Endothelial cell (in vitro differentiated cells): ENCODE measurements at regions not wholly inside any gene's neighbourhood (a gene's known extent, or its start where the extent isn't known, plus 50 kb on each side); places are given as distances from the start of the nearest gene placed in this dataset.

Source experiments
- DNase-seq: peaks from one replicate; pipeline ENCODE4 v3.0.0; 2021; ENCODE audit warnings: low spot score
- H3K27ac Mint-ChIP-seq: one replicate; pipeline ENCODE4 v1.8.0; 2021; ENCODE audit warnings: mixed read lengths, inconsistent platforms; ENCODE audit not compliant: unreplicated experiment
- H3K27me3 Mint-ChIP-seq: one replicate; pipeline ENCODE4 v1.8.0; 2021; ENCODE audit warnings: mild to moderate bottlenecking, moderate library complexity, mixed read lengths, inconsistent platforms; ENCODE audit not compliant: unreplicated experiment
- H3K36me3 Mint-ChIP-seq: one replicate; pipeline ENCODE4 v1.8.0; 2021; ENCODE audit warnings: mild to moderate bottlenecking, low read depth, mixed read lengths, inconsistent platforms; ENCODE audit not compliant: unreplicated experiment
- H3K4me1 Mint-ChIP-seq: one replicate; pipeline ENCODE4 v1.8.0; 2021; ENCODE audit warnings: mild to moderate bottlenecking, mixed read lengths, inconsistent platforms; ENCODE audit not compliant: unreplicated experiment
- H3K4me3 Mint-ChIP-seq: one replicate; pipeline ENCODE4 v1.8.0; 2021; ENCODE audit warnings: mild to moderate bottlenecking, mixed read lengths, inconsistent platforms; ENCODE audit not compliant: unreplicated experiment
- H3K9me3 Mint-ChIP-seq: one replicate; pipeline ENCODE4 v1.8.0; 2021; ENCODE audit warnings: mixed read lengths, inconsistent platforms; ENCODE audit not compliant: unreplicated experiment
- TF ChIP-seq, protein P1 (sequence below): fragments of 200-600 bp; sonication (generic); IDR thresholded peaks from one replicate; pipeline ENCODE4 v1.5.0; 2021; ENCODE audit warnings: antibody characterized with exemption; ENCODE audit not compliant: unreplicated experiment

DNA sequence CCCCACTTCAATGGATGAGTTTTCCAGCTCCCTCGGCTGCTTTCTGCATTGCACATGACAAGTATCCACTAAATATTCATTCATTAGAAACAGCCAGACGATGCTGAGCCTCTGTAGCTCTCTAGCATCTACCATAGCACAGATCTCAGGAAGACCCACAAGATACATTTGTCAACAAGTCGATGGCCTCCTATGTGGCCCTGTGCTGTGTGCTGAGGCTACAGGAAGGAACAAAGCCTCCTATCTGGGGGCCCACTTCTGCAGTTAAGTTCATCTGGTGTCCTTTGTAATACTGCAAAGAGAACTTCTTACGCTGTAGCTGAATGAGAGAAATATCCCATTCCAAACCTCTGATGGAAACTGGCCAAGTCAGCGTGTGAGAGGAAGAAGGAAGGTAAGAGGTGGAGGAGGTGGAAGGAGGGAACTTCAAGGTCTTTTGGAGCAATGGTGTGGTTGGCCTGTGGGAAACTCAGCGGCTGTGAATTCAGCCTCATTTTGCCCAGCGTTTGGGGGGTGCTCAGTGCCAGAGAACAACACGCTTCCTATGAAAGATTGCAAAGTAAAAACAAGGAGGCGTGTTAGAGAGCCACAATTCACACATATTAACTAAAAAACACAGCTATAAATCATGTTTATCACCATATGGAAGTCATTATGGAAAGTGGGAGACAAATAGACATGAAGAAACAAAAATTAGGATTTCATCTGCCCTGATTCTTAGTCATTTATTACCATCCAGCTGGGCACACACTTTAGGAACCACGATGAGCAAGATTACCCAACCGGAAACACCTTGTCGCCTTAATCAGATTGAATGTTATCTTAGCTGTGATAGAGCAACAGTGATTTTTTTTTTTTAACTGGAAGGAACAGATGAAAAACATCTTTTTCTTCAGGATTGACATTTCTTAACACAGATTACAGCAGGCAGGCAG lies 62.2 kb upstream of the USP6NL start:
- DNase-seq: no peak
- Mint-ChIP-seq H3K36me3 (no peaks in the 10 kb centered on the region), H3K27ac (no peak overlapping the region), H3K4me1 (peaks cover 24% of the 10 kb centered on the region), H3K9me3 (no peaks in the 10 kb centered on the region), H3K4me3 (no peak overlapping the region), H3K27me3 (no peaks in the 10 kb centered on the region)
- TF ChIP-seq, protein P1, sequence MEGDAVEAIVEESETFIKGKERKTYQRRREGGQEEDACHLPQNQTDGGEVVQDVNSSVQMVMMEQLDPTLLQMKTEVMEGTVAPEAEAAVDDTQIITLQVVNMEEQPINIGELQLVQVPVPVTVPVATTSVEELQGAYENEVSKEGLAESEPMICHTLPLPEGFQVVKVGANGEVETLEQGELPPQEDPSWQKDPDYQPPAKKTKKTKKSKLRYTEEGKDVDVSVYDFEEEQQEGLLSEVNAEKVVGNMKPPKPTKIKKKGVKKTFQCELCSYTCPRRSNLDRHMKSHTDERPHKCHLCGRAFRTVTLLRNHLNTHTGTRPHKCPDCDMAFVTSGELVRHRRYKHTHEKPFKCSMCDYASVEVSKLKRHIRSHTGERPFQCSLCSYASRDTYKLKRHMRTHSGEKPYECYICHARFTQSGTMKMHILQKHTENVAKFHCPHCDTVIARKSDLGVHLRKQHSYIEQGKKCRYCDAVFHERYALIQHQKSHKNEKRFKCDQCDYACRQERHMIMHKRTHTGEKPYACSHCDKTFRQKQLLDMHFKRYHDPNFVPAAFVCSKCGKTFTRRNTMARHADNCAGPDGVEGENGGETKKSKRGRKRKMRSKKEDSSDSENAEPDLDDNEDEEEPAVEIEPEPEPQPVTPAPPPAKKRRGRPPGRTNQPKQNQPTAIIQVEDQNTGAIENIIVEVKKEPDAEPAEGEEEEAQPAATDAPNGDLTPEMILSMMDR: no peak

DNA sequence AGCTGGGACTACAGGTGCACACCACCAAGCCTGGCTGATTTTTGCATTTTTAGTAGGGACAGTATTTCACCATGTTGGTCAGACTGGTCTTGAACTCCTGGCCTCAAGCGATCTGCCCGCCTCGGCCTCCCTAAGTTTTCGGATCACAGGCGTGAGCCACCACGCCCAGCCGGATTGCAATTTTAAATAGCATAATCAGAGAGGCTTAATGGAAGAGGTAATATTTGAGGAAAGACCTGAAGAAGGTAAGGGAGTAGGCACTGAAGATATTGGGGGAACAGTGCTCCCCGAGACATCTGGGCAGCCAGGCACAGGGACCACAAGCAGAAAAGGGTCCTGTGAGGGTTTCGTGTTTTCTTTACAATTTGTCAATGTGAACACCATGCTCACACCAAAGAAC lies 61.4 kb upstream of the USP6NL start:
- H3K4me1 Mint-ChIP-seq: peaks cover 24% of the 10 kb centered on the region
- H3K27me3 Mint-ChIP-seq: no peaks in the 10 kb centered on the region
- H3K36me3 Mint-ChIP-seq: no peaks in the 10 kb centered on the region
- H3K4me3 Mint-ChIP-seq: no peak overlapping the region
- H3K9me3 Mint-ChIP-seq: no peaks in the 10 kb centered on the region
- no peak for DNase-seq
- TF ChIP-seq, protein P1: no peak
- no peak overlapping the region for H3K27ac Mint-ChIP-seq

DNA sequence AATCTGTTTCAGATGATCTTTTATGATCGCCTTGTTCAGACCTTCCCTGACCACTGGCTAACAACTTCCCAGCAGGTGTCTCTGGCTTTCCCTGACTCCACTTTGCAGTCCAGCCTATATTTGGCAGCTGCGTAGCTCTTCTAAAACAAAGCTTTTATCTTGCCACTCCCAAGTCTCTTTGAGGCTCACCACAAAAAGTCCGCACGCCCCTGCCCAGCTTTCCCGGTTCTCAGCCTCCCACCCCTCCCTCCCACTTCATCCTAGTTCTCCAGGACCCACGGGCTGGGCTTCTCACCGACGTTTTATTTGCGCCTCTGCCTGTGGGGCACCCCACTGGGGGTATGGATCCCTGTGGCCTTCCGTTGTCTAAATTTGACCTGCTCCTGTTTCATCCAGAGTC lies 58.9 kb upstream of the USP6NL start:
- Mint-ChIP-seq H3K4me1 (peaks cover 24% of the 10 kb centered on the region), H3K27ac (no peak overlapping the region), H3K4me3 (no peak overlapping the region), H3K36me3 (peaks cover 4% of the 10 kb centered on the region), H3K27me3 (no peaks in the 10 kb centered on the region), H3K9me3 (no peaks in the 10 kb centered on the region)
- TF ChIP-seq, protein P1: no peak
- DNase-seq: no peak

DNA sequence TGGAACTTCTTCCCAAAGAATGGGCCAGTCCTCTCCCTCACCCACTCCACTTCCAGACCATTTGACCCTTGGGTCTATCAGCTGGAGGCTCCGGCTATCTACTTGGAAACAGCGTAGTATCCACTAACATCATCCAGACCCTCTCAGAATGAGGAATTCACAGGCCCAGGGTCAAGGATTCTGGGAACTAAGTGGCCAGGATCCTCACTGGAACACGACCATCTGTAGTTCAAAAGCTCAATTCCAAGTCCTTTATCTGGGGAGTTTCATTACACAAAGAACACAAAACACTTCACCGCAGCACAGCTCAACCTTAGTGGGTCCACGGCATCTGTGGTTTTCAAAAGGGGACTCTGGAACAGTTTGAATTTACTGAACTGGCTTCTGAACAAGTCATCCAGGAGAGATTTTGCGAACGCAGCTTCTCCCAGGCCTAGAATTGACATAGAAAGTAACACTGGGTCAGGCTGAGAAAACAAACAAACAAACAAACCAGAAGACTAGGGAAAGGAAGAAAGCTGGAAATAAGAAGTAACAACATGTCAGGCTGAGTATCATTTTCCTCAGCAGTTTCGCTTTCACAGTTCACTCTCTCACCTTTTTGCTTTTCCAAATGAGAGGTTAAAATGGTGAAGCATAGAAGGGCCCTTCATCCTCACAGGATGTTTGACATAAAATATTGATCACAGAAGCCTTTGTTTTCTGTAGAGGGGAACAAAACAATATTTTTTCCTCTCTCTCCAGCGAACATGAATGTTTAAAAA lies 57.6 kb upstream of the USP6NL start:
- no peak overlapping the region for H3K27ac Mint-ChIP-seq
- TF ChIP-seq, protein P1: no peak
- no peak for DNase-seq
- H3K36me3 Mint-ChIP-seq: peaks cover 5% of the 10 kb centered on the region
- peaks cover 7% of the 10 kb centered on the region for H3K27me3 Mint-ChIP-seq
- no peaks in the 10 kb centered on the region for H3K9me3 Mint-ChIP-seq
- H3K4me3 Mint-ChIP-seq: no peak overlapping the region
- H3K4me1 Mint-ChIP-seq: peaks cover 22% of the 10 kb centered on the region
